Uterus (tissue), 3 donors: ENCODE measurements at regions not wholly inside any gene's neighbourhood (a gene's known extent, or its start where the extent isn't known, plus 50 kb on each side); places are given as distances from the start of the nearest gene placed in this dataset.

Experiments used
- DNase-seq, 2 donors: peaks; one replicate each; pipeline ENCODE4 v3.0.0-alpha.2; 2019 to 2020
- H3K27ac ChIP-seq, 2 donors: fragments of 200-600 bp; sonication (generic); 1 replicate in 1 of 2; 2 replicates in 1 of 2; pipeline ENCODE4 v1.5.1; 2016 to 2018
- H3K27me3 ChIP-seq, 2 donors: fragments of 200-600 bp; sonication (generic); one replicate each; pipeline ENCODE4 v1.5.1; 2018 to 2019; ENCODE audit warnings: control low read depth in 1 of 2
- H3K36me3 ChIP-seq, 2 donors: fragments of 200-600 bp; sonication (generic); one replicate each; pipeline ENCODE4 v1.5.1; 2019; ENCODE audit warnings: control low read depth in 1 of 2
- H3K4me1 ChIP-seq, 2 donors: fragments of 200-600 bp; sonication (generic); one replicate each; pipeline ENCODE4 v1.5.1; 2018 to 2019; ENCODE audit warnings: control low read depth in 1 of 2
- H3K4me3 ChIP-seq, 2 donors: fragments of 200-600 bp; sonication (generic); 1 replicate in 1 of 2; 2 replicates in 1 of 2; pipeline ENCODE4 v1.5.1; 2018 to 2019; ENCODE audit warnings: mild to moderate bottlenecking in 1 of 2
- H3K9me3 ChIP-seq, 2 donors: fragments of 200-600 bp; sonication (generic); one replicate each; pipeline ENCODE4 v1.5.1; 2019; ENCODE audit warnings: control low read depth in 1 of 2
- CTCF ChIP-seq, 4 experiments: fragments of 200-600 bp in 2 of 4; fragments of 450-650 bp in 2 of 4; sonication (generic) in 2 of 4; IDR thresholded peaks; one replicate each; pipeline ENCODE4 v1.5.1; 2016 to 2019; ENCODE audit warnings: antibody characterized with exemption in 4 of 4, mild to moderate bottlenecking in 2 of 4, moderate library complexity in 1 of 4
- POLR2A ChIP-seq, 2 donors: fragments of 450-650 bp; IDR thresholded peaks; one replicate each; pipeline ENCODE4 v1.6.1; 2016; ENCODE audit warnings: antibody characterized with exemption in 2 of 2, mild to moderate bottlenecking in 1 of 2, moderate library complexity in 1 of 2
- intact Hi-C: fragments of 100-400 bp; cut with DNase I; formaldehyde crosslinking; loops from one replicate; pipeline ENCODE4 v1.15.1; 2023; ENCODE audit warnings: low total_unique reads
- donor health status: DM: yes; HTN: yes; CAD: no.

GRCh38 chr2:128635361-128635900 lies 316.8 kb upstream of the HS6ST1 start:
- TF ChIP-seq CTCF (IDR thresholded peaks at IDR 0.05): no peak
- TF ChIP-seq POLR2A (IDR thresholded peaks at IDR 0.05): no peak
- no peak for DNase-seq
- Histone ChIP-seq H3K36me3 (no peaks in the 10 kb centered on the region), H3K27ac (no peak overlapping the region), H3K4me3 (no peak overlapping the region), H3K4me1 (no peaks in the 10 kb centered on the region), H3K9me3 (no peaks in the 10 kb centered on the region), H3K27me3 (no peaks in the 10 kb centered on the region)
- intact Hi-C loops: no loop called here

- no peak overlapping the region for H3K4me3 ChIP-seq
- no peaks in the 10 kb centered on the region for H3K36me3 ChIP-seq
- no peaks in the 10 kb centered on the region for H3K4me1 ChIP-seq
- no peak for DNase-seq
- no peaks in the 10 kb centered on the region for H3K9me3 ChIP-seq
- TF ChIP-seq POLR2A (IDR thresholded peaks at IDR 0.05): no peak
- no peak for TF ChIP-seq CTCF (IDR thresholded peaks at IDR 0.05)
- H3K27ac ChIP-seq: no peak overlapping the region
- intact Hi-C loops: no loop called here
- H3K27me3 ChIP-seq: no peaks in the 10 kb centered on the region
Measured at GRCh38 chr2:128636802-128637147, 318.1 kb upstream of the HS6ST1 start.

DNA sequence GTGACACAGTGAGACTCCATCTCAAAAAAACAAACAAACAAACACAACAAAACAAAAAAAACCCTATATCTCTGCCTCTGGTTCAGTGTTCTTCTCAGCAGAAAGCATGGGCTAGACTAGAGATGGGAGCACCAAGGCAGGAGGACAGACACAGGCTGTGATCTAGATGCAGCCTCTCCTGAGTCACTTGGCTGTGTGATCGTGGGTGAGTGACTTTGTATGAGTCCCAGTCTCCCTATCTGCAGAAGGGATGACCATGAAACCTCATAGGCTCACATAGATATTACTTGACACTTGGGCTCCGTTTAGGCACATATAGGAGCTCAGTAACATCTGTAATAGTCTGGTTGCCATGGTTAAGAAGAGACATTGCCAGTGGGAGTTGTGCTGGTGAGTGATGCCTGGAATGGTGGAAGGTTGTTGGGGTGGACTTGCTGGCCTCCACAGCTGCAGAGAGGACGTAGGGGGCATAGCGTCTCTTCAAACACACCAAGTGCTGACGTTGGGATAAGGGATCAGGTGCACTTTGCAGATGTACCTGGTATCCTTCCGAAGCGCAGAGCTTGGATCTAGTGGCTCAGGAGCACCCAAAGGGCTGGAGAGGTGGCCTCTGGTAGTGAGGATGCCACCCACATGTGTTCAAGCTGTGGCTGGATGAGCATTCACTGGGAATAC lies 318.9 kb upstream of the HS6ST1 start:
- no peak overlapping the region for H3K4me3 ChIP-seq
- no peaks in the 10 kb centered on the region for H3K9me3 ChIP-seq
- intact Hi-C loops: no loop called here
- H3K36me3 ChIP-seq: no peaks in the 10 kb centered on the region
- H3K27me3 ChIP-seq: no peaks in the 10 kb centered on the region
- no peak for DNase-seq
- TF ChIP-seq CTCF (IDR thresholded peaks at IDR 0.05) (no peak), POLR2A (IDR thresholded peaks at IDR 0.05) (no peak)
- H3K27ac ChIP-seq: no peak overlapping the region
- no peaks in the 10 kb centered on the region for H3K4me1 ChIP-seq

DNA sequence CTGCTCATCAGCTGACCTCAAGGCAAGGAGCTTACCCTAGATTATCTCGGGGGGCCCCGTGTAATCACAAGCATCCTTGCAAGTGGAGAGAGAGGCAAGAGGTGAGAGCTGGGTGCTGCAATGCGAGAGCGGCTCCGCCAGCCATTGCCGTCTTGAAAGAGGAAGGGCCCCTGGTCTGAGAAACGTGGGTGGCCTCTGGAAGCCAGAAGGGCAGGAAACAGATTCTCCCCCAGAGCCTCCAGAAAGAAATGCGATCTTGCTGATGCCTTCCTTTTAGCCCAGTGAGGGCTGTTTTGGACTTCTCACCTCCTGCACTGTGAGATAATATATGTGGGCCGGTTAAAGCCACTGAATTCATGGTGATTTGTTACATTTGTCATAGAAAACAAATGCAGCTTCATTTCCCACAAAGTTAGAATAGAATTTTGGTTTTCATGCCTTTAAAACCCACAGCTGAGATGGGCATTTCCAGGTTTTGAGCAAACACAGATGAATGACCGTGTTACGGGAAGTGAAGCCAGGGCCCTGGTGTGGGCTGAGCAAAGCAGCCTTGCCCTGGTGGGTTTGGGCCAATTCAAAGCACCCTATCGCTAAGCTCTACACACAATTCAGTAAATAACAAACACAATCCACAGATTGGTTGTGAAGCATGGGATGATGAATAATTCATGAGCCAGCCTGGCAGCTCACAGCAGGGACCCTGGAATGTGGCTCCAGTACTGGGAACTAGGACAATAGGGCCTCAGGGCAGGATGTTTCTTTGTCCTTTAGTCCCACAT lies 319.9 kb upstream of the HS6ST1 start:
- no peak for DNase-seq
- H3K27ac ChIP-seq: no peak overlapping the region
- H3K9me3 ChIP-seq: no peaks in the 10 kb centered on the region
- no peaks in the 10 kb centered on the region for H3K36me3 ChIP-seq
- no peak for TF ChIP-seq CTCF (IDR thresholded peaks at IDR 0.05)
- TF ChIP-seq POLR2A (IDR thresholded peaks at IDR 0.05): no peak
- no peaks in the 10 kb centered on the region for H3K27me3 ChIP-seq
- no peaks in the 10 kb centered on the region for H3K4me1 ChIP-seq
- no peak overlapping the region for H3K4me3 ChIP-seq
- intact Hi-C loops: no loop called here

DNA sequence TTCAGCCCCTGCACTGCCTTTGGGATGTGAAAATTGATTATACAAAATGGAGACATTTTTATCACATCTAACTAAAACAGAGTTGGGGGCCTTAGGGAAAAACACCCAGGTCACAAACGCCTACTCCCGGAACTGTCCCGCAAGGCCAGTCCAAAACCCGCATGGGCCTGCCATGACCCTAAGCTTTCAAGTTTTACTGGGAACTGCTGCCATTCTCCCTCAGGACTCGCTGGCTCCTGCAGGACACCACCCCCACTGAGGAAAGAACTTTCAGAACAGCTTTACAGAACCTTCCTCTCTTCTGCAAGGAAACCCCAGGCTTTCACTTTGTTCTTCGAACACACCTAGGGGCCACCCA lies 320.4 kb upstream of the HS6ST1 start:
- intact Hi-C loops: no loop called here
- no peak overlapping the region for H3K27ac ChIP-seq
- H3K9me3 ChIP-seq: no peaks in the 10 kb centered on the region
- no peak for DNase-seq
- no peak overlapping the region for H3K4me3 ChIP-seq
- no peaks in the 10 kb centered on the region for H3K27me3 ChIP-seq
- no peaks in the 10 kb centered on the region for H3K4me1 ChIP-seq
- no peak for TF ChIP-seq POLR2A (IDR thresholded peaks at IDR 0.05)
- no peak for TF ChIP-seq CTCF (IDR thresholded peaks at IDR 0.05)
- no peaks in the 10 kb centered on the region for H3K36me3 ChIP-seq
